ENCODE measurements at regions not wholly inside any gene's neighbourhood (a gene's known extent, or its start where the extent isn't known, plus 50 kb on each side); places are given as distances from the start of the nearest gene placed in this dataset.

GRCh38 chr14:83485591-83485990 lies 1951.9 kb upstream of the SEL1L start:
- TF ChIP-seq, protein P1, sequence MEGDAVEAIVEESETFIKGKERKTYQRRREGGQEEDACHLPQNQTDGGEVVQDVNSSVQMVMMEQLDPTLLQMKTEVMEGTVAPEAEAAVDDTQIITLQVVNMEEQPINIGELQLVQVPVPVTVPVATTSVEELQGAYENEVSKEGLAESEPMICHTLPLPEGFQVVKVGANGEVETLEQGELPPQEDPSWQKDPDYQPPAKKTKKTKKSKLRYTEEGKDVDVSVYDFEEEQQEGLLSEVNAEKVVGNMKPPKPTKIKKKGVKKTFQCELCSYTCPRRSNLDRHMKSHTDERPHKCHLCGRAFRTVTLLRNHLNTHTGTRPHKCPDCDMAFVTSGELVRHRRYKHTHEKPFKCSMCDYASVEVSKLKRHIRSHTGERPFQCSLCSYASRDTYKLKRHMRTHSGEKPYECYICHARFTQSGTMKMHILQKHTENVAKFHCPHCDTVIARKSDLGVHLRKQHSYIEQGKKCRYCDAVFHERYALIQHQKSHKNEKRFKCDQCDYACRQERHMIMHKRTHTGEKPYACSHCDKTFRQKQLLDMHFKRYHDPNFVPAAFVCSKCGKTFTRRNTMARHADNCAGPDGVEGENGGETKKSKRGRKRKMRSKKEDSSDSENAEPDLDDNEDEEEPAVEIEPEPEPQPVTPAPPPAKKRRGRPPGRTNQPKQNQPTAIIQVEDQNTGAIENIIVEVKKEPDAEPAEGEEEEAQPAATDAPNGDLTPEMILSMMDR (IDR thresholded peaks at IDR 0.05; ENCODE audit: borderline replicate concordance, extremely low read depth, low read length, poor library complexity, severe bottlenecking): no peak
- TF ChIP-seq EZH2 (IDR thresholded peaks at IDR 0.05; ENCODE audit: borderline replicate concordance, low read depth, low read length, severe bottlenecking): no peak

Measured in DND-41 (cell line).